ENCODE measurements at regions not wholly inside any gene's neighbourhood (a gene's known extent, or its start where the extent isn't known, plus 50 kb on each side); places are given as distances from the start of the nearest gene placed in this dataset.

GRCh38 chr11:15341587-15341986, 226.9 kb downstream of the INSC start:
- TF ChIP-seq POLR2AphosphoS5 (IDR thresholded peaks at IDR 0.05): no peak
- no peak for TF ChIP-seq CTCF (IDR thresholded peaks at IDR 0.05 in 8 of 11, conservative IDR thresholded peaks at IDR 0.05 in 3 of 11)
